ENCODE measurements at regions not wholly inside any gene's neighbourhood (a gene's known extent, or its start where the extent isn't known, plus 50 kb on each side); places are given as distances from the start of the nearest gene placed in this dataset.
A peak's percentile ranks its signal among the peaks of the same experiment; 100 is the strongest.

- no peaks in the 10 kb centered on the region for H3K36me3 ChIP-seq (replicated peaks; ENCODE audit: low read depth, low read length)
- no peaks in the 10 kb centered on the region for H3K79me2 ChIP-seq (ENCODE audit: low read length)
- H3K27me3 ChIP-seq (ENCODE audit: low read depth, low read length) = 0 out of 2 replicates have a peak, but pooled peaks cover 3% of the 10 kb centered on the region
- no peaks in the 10 kb centered on the region for H3K9me3 ChIP-seq (ENCODE audit: insufficient read depth, low read length)
- no peaks in the 10 kb centered on the region for H4K20me1 ChIP-seq (ENCODE audit: insufficient read depth, low read length)
- no peak overlapping the region for H3K27ac ChIP-seq (ENCODE audit: low read length)
- H3K4me1 ChIP-seq (ENCODE audit: low read length) = peaks cover 16% of the 10 kb centered on the region
- TF ChIP-seq EZH2phosphoT487 (IDR thresholded peaks at IDR 0.05; ENCODE audit: low read depth) (no peak), CTCF (IDR thresholded peaks at IDR 0.05; ENCODE audit: low read depth, low read length) (no peak)
- H3K9ac ChIP-seq (ENCODE audit: low read length) = no peak overlapping the region
- 0 out of 2 replicates have a peak overlapping the region, but pooled peaks have one; percentile 9 for H3K4me2 ChIP-seq (ENCODE audit: low read length)
- peak overlapping the region; percentile 50 for H2AFZ ChIP-seq (ENCODE audit: low read depth, low read length)
- no peak overlapping the region for H3K4me3 ChIP-seq (ENCODE audit: low read length)
Observed at GRCh38 chr4:87911252-87911774, 64.2 kb upstream of the SPP1 start.

- no peak overlapping the region for H3K27ac ChIP-seq (ENCODE audit: low read length)
- H3K4me1 ChIP-seq (ENCODE audit: low read length) = peaks cover 23% of the 10 kb centered on the region
- TF ChIP-seq CTCF (IDR thresholded peaks at IDR 0.05; ENCODE audit: low read depth, low read length) (no peak), EZH2phosphoT487 (IDR thresholded peaks at IDR 0.05; ENCODE audit: low read depth) (no peak)
- H3K9ac ChIP-seq (ENCODE audit: low read length) = no peak overlapping the region
- no peaks in the 10 kb centered on the region for H3K79me2 ChIP-seq (ENCODE audit: low read length)
- peak overlapping the region; percentile 71 for H2AFZ ChIP-seq (ENCODE audit: low read depth, low read length)
- no peaks in the 10 kb centered on the region for H3K27me3 ChIP-seq (ENCODE audit: low read depth, low read length)
- no peaks in the 10 kb centered on the region for H3K9me3 ChIP-seq (ENCODE audit: insufficient read depth, low read length)
- H3K36me3 ChIP-seq (replicated peaks; ENCODE audit: low read depth, low read length) = no peaks in the 10 kb centered on the region
- peak overlapping the region; percentile 42 for H3K4me2 ChIP-seq (ENCODE audit: low read length)
- H3K4me3 ChIP-seq (ENCODE audit: low read length) = 0 out of 2 replicates have a peak overlapping the region, but pooled peaks have one; percentile 6
- no peaks in the 10 kb centered on the region for H4K20me1 ChIP-seq (ENCODE audit: insufficient read depth, low read length)
Observed at GRCh38 chr4:87912164-87913004, 63.1 kb upstream of the SPP1 start.

- Histone ChIP-seq H4K20me1 (ENCODE audit: insufficient read depth, low read length) (no peaks in the 10 kb centered on the region), H3K36me3 (replicated peaks; ENCODE audit: low read depth, low read length) (no peaks in the 10 kb centered on the region), H3K79me2 (ENCODE audit: low read length) (no peaks in the 10 kb centered on the region), H3K4me1 (ENCODE audit: low read length) (peaks cover 33% of the 10 kb centered on the region), H3K27me3 (ENCODE audit: low read depth, low read length) (no peaks in the 10 kb centered on the region), H3K4me3 (ENCODE audit: low read length) (no peak overlapping the region), H3K9ac (ENCODE audit: low read length) (no peak overlapping the region), H3K9me3 (ENCODE audit: insufficient read depth, low read length) (no peaks in the 10 kb centered on the region), H3K27ac (ENCODE audit: low read length) (no peak overlapping the region), H3K4me2 (ENCODE audit: low read length) (no peak overlapping the region), H2AFZ (ENCODE audit: low read depth, low read length) (no peak overlapping the region)
- TF ChIP-seq EZH2phosphoT487 (IDR thresholded peaks at IDR 0.05; ENCODE audit: low read depth) (no peak), CTCF (IDR thresholded peaks at IDR 0.05; ENCODE audit: low read depth, low read length) (no peak)
Observed at GRCh38 chr4:87913896-87914295, 61.6 kb upstream of the SPP1 start.

GRCh38 chr4:87915621-87916020 lies 59.9 kb upstream of the SPP1 start:
- no peaks in the 10 kb centered on the region for H3K79me2 ChIP-seq (ENCODE audit: low read length)
- no peak for TF ChIP-seq EZH2phosphoT487 (IDR thresholded peaks at IDR 0.05; ENCODE audit: low read depth)
- peaks cover 33% of the 10 kb centered on the region for H3K4me1 ChIP-seq (ENCODE audit: low read length)
- H3K27ac ChIP-seq (ENCODE audit: low read length) = no peak overlapping the region
- no peaks in the 10 kb centered on the region for H3K27me3 ChIP-seq (ENCODE audit: low read depth, low read length)
- no peaks in the 10 kb centered on the region for H3K36me3 ChIP-seq (replicated peaks; ENCODE audit: low read depth, low read length)
- H3K4me3 ChIP-seq (ENCODE audit: low read length) = no peak overlapping the region
- no peak overlapping the region for H3K9ac ChIP-seq (ENCODE audit: low read length)
- H2AFZ ChIP-seq (ENCODE audit: low read depth, low read length) = no peak overlapping the region
- no peaks in the 10 kb centered on the region for H3K9me3 ChIP-seq (ENCODE audit: insufficient read depth, low read length)
- H4K20me1 ChIP-seq (ENCODE audit: insufficient read depth, low read length) = no peaks in the 10 kb centered on the region
- no peak overlapping the region for H3K4me2 ChIP-seq (ENCODE audit: low read length)
